SK-N-MC (cell line): ENCODE measurements at regions not wholly inside any gene's neighbourhood (a gene's known extent, or its start where the extent isn't known, plus 50 kb on each side); places are given as distances from the start of the nearest gene placed in this dataset.
"Not testable (repeated sequence)": the region's sequence is repeated elsewhere in the genome, so short reads cannot be mapped to it uniquely, and the experiment has no call there.

Experiments
- DNase-seq: peaks from one replicate; pipeline ENCODE4 v3.0.0-alpha.2; 2011; ENCODE audit warnings: low read depth, low spot score
- H3K27ac ChIP-seq: fragments of 200-600 bp; sonication (generic); 2 replicates; pipeline ENCODE4 v1.5.1; 2016; ENCODE audit warnings: mixed run types
- H3K36me3 ChIP-seq: fragments of 200-600 bp; sonication (generic); 2 replicates; pipeline ENCODE4 v1.6.1; 2017; ENCODE audit warnings: antibody characterized with exemption, low read length, mixed read lengths; ENCODE audit not compliant: insufficient read depth
- H3K4me3 ChIP-seq: fragments of 200-600 bp; sonication (generic); 2 replicates; pipeline ENCODE4 v1.5.1; 2016
- H3K9ac ChIP-seq: fragments of 200-600 bp; sonication (generic); 2 replicates; pipeline ENCODE4 v1.8.0; 2017; ENCODE audit warnings: mixed run types, mixed read lengths; ENCODE audit not compliant: insufficient read length
- H3K9me3 ChIP-seq: fragments of 200-600 bp; sonication (generic); 2 replicates; pipeline ENCODE4 v1.6.1; 2017; ENCODE audit warnings: low read depth, mild to moderate bottlenecking, antibody characterized with exemption, low read length, moderate library complexity, mixed read lengths

- DNase-seq, H3K4me3 ChIP-seq, H3K9me3 ChIP-seq, H3K9ac ChIP-seq, H3K27ac ChIP-seq, H3K36me3 ChIP-seq: not testable (repeated sequence)
These were observed 54.1 kb upstream of the NOTCH2NLA start for GRCh38 chr1:146282807-146283526.

GRCh38 chr1:146281522-146281921, 52.7 kb upstream of the NOTCH2NLA start:
- not testable (repeated sequence) for DNase-seq, H3K9me3 ChIP-seq, H3K9ac ChIP-seq

GRCh38 chr1:146278758-146279157, 49.9 kb upstream of the NOTCH2NLA start:
- not testable (repeated sequence) for H3K4me3 ChIP-seq, H3K36me3 ChIP-seq, H3K27ac ChIP-seq, H3K9ac ChIP-seq, DNase-seq, H3K9me3 ChIP-seq

More at GRCh38 chr1:146281522-146281921, 52.7 kb upstream of the NOTCH2NLA start:
- not testable (repeated sequence) for H3K36me3 ChIP-seq, H3K27ac ChIP-seq, H3K4me3 ChIP-seq
